OCI-LY7 (cell line): ENCODE measurements at regions not wholly inside any gene's neighbourhood (a gene's known extent, or its start where the extent isn't known, plus 50 kb on each side); places are given as distances from the start of the nearest gene placed in this dataset.

Source experiments
- CTCF ChIP-seq: fragments of 200-600 bp; sonication (generic); conservative IDR thresholded peaks from 2 replicates; pipeline ENCODE4 v1.5.1; 2014; ENCODE audit warnings: mild to moderate bottlenecking, antibody characterized with exemption, low read length, moderate library complexity, mixed read lengths
- EZH2phosphoT487 ChIP-seq: fragments of 200-600 bp; sonication (generic); IDR thresholded peaks from 2 replicates; pipeline ENCODE4 v1.6.1; 2018; ENCODE audit warnings: low read depth, borderline replicate concordance, mild to moderate bottlenecking, mixed run types, antibody characterized with exemption, low read length, moderate library complexity, mixed read lengths

DNA sequence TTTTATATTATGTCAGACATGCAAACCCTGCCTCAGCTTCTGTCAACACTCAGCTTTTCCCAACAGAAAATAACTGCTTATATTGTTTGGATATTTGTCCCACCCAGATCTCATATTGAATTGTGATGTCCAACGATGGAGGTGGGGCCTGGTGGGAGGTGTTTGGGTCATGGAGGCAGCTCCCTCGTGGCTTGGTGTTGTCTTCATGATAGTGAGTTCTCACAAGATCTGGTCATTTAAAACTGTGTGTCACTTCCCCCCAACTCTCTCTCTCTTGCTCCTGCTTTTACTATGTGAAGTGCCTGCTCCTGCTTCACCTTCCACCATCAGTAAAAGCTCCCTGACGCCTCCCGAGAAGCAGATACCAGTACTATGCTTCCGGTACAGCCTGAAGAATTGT is 85.8 kb upstream of the KCNMA1 start:
- no peak for TF ChIP-seq CTCF
- TF ChIP-seq EZH2phosphoT487, result no peak
